ENCODE measurements at regions not wholly inside any gene's neighbourhood (a gene's known extent, or its start where the extent isn't known, plus 50 kb on each side); places are given as distances from the start of the nearest gene placed in this dataset.

DNA sequence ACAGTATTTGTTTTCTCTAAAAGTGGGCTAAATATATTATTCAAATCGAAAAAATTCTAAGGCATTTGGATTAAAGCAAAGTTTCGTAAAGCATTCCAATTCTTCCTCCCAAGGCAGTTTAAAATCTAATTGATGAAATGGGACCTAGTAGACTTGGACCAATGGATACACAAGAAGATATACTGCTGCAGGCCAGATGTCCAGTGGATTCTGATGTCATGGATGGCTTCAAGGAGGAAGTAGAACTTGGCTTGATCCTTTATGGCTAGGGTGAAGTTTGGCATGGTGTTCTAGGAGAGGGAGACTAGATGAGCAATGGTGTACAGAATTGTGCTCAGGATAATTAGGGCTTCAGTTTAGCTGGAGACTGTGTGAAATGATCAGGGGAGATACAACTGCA is 559.5 kb upstream of the MMS22L start:
- Mint-ChIP-seq H3K9me3 (peaks cover 8% of the 10 kb centered on the region), H3K36me3 (ENCODE audit: low read depth) (no peaks in the 10 kb centered on the region), H3K27me3 (ENCODE audit: low read depth) (no peaks in the 10 kb centered on the region), H3K27ac (ENCODE audit: unreplicated experiment) (no peak overlapping the region), H3K4me3 (no peak overlapping the region), H3K4me1 (peaks cover 3% of the 10 kb centered on the region)
- TF ChIP-seq, protein P1, sequence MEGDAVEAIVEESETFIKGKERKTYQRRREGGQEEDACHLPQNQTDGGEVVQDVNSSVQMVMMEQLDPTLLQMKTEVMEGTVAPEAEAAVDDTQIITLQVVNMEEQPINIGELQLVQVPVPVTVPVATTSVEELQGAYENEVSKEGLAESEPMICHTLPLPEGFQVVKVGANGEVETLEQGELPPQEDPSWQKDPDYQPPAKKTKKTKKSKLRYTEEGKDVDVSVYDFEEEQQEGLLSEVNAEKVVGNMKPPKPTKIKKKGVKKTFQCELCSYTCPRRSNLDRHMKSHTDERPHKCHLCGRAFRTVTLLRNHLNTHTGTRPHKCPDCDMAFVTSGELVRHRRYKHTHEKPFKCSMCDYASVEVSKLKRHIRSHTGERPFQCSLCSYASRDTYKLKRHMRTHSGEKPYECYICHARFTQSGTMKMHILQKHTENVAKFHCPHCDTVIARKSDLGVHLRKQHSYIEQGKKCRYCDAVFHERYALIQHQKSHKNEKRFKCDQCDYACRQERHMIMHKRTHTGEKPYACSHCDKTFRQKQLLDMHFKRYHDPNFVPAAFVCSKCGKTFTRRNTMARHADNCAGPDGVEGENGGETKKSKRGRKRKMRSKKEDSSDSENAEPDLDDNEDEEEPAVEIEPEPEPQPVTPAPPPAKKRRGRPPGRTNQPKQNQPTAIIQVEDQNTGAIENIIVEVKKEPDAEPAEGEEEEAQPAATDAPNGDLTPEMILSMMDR (conservative IDR thresholded peaks at IDR 0.05), result no peak
- no peak for DNase-seq (ENCODE audit: low read depth, low spot score)

DNA sequence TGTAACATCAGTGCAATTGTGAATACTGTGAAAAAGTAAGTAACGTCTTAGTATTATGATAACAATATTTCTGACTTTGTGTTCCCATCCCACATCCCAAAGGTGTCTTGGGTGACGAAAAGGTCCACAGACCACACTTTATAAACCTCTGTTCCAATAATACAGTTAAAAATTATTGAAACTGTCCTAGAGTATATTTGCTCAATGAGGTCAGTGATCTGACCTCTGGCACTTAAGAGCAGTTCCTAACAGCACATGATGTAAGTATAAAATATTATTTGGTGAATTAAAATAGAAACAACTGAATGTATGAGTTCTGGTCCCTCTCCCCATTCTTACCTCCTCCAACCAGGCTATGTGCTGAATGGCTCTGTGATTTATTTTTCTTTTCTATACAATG is 566.4 kb upstream of the MMS22L start:
- Mint-ChIP-seq H3K27ac (ENCODE audit: unreplicated experiment) (no peak overlapping the region), H3K4me3 (no peak overlapping the region)

DNA sequence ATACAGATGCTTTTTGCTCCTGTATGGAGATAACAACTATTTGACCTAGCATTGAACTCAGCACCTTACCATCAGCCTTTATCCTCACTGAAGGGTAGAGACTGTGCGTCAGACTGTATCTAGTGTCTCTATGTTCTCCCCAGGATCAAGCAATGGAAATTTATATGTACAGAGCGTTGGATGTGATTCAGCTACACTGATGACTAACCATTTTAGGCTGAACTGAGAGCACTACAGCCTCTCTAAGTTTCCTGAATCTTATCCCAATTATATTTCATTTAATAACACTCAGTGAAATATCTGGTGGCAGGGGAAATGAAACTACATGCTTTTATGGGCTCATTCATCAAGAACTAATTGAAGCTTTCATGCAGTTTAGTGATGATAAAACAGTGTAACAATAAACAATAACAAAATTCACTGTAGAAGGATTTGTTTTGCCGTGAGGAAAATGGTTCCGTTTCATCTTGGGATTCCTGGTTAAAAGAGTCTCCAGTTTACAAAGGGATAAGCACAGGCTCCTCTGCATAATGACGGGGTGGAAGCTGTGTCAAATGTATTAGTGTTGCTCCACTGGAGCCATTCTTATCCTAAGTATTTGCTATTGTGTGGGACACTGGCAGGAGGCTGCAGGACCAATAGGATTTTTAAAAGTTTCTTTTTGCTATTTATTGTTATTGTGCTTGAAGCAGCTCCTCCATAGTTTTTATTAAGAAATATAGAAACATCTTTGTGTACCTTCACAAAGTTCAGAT is 567.6 kb upstream of the MMS22L start:
- H3K27ac Mint-ChIP-seq (ENCODE audit: unreplicated experiment), result peak overlapping the region; percentile 83
- TF ChIP-seq, protein P1 (conservative IDR thresholded peaks at IDR 0.05), result no peak
- peaks cover 32% of the 10 kb centered on the region for H3K4me1 Mint-ChIP-seq
- no peak for DNase-seq (ENCODE audit: low read depth, low spot score)
- H3K9me3 Mint-ChIP-seq, result peaks cover 1% of the 10 kb centered on the region
- H3K27me3 Mint-ChIP-seq (ENCODE audit: low read depth), result no peaks in the 10 kb centered on the region
- no peaks in the 10 kb centered on the region for H3K36me3 Mint-ChIP-seq (ENCODE audit: low read depth)
- H3K4me3 Mint-ChIP-seq, result peak overlapping the region; percentile 76

More for the DNA sequence above, 566.4 kb upstream of the MMS22L start:
- Mint-ChIP-seq H3K36me3 (ENCODE audit: low read depth) (no peaks in the 10 kb centered on the region), H3K27me3 (ENCODE audit: low read depth) (no peaks in the 10 kb centered on the region), H3K9me3 (peaks cover 3% of the 10 kb centered on the region), H3K4me1 (peaks cover 32% of the 10 kb centered on the region)
- no peak for DNase-seq (ENCODE audit: low read depth, low spot score)
- TF ChIP-seq, protein P1 (conservative IDR thresholded peaks at IDR 0.05), result no peak

DNA sequence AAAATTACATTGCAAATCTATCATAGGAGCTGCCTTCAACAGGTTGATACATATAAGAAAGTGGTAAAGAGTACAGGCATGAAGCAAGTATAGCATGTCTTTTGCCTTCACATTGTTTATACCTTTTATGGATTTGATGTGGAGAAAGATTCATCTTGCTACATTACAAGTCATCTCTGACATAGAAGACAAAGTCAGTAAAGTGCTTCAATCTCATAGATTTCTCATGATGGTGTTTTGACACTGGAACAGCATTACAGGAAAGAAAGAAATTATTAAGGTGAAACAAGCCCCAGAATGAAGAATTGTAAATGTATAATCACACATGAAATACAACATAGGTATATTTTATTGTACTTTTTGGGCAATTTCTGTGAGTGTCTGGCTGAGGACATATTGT is 580.7 kb upstream of the MMS22L start:
- no peak overlapping the region for H3K27ac Mint-ChIP-seq (ENCODE audit: unreplicated experiment)
- TF ChIP-seq, protein P1 (conservative IDR thresholded peaks at IDR 0.05), result no peak
- no peaks in the 10 kb centered on the region for H3K9me3 Mint-ChIP-seq
- H3K36me3 Mint-ChIP-seq (ENCODE audit: low read depth), result no peaks in the 10 kb centered on the region
- peaks cover 3% of the 10 kb centered on the region for H3K4me1 Mint-ChIP-seq
- no peaks in the 10 kb centered on the region for H3K27me3 Mint-ChIP-seq (ENCODE audit: low read depth)
- DNase-seq (ENCODE audit: low read depth, low spot score), result no peak
- no peak overlapping the region for H3K4me3 Mint-ChIP-seq

DNA sequence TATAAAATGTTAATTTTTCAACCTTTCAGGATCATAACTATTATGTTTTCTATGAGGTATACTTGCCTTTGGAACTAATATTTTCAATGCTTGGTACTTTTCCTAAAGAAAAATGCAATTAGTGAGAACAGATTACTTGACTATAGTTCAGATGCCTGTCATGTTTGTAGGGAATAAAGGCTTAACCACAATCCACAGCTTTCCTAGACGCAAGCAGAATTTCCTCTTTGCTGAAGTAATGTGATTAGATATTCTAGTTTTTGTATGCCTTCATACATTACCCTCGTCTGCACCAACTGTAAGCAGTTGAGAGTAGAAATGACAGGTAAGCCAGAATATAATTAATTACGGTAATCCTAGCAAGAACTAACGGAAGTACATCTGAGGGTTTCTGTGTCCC is 581.4 kb upstream of the MMS22L start:
- Mint-ChIP-seq H3K9me3 (no peaks in the 10 kb centered on the region), H3K4me1 (peaks cover 3% of the 10 kb centered on the region), H3K27ac (ENCODE audit: unreplicated experiment) (no peak overlapping the region), H3K4me3 (no peak overlapping the region), H3K27me3 (ENCODE audit: low read depth) (no peaks in the 10 kb centered on the region), H3K36me3 (ENCODE audit: low read depth) (no peaks in the 10 kb centered on the region)
- DNase-seq (ENCODE audit: low read depth, low spot score), result no peak
- TF ChIP-seq, protein P1 (conservative IDR thresholded peaks at IDR 0.05), result no peak
